ENCODE measurements at regions not wholly inside any gene's neighbourhood (a gene's known extent, or its start where the extent isn't known, plus 50 kb on each side); places are given as distances from the start of the nearest gene placed in this dataset.

GRCh38 chr18:27619090-27619772, 434.1 kb upstream of the CHST9 start:
- Histone ChIP-seq H4K8ac (replicated peaks; ENCODE audit: insufficient read length, low read depth, low read length) (no peak overlapping the region), H4K91ac (ENCODE audit: insufficient read length, low read depth, low read length) (no peak overlapping the region), H3K4me1 (ENCODE audit: insufficient read depth, low read length) (0 out of 2 replicates have a peak, but pooled peaks cover 2% of the 10 kb centered on the region), H3K4ac (ENCODE audit: low read depth, low read length) (no peak overlapping the region), H3K9me3 (ENCODE audit: control insufficient read depth, low read depth, low read length) (no peaks in the 10 kb centered on the region), H3T11ph (ENCODE audit: low read length) (no peak overlapping the region), H3K4me2 (ENCODE audit: insufficient read depth, insufficient read length, low read length) (no peak overlapping the region), H2BK15ac (ENCODE audit: low read depth, low read length) (no peak overlapping the region), H4K5ac (ENCODE audit: insufficient read length, low read depth, low read length) (no peak overlapping the region), H3K9ac (ENCODE audit: extremely low read depth, insufficient read length, low read length) (no peak overlapping the region), H2BK12ac (ENCODE audit: insufficient read length, low read depth, low read length) (no peak overlapping the region), H3K14ac (ENCODE audit: insufficient read depth, low read length) (no peak overlapping the region), H2BK120ac (ENCODE audit: low read depth, low read length, poor library complexity, severe bottlenecking) (no peak overlapping the region), H2AK5ac (ENCODE audit: insufficient read length, low read length) (no peak overlapping the region), H3K56ac (ENCODE audit: insufficient read length, low read depth, low read length) (no peak overlapping the region), H4K20me1 (ENCODE audit: control insufficient read depth, insufficient read depth, insufficient read length) (no peaks in the 10 kb centered on the region), H2BK20ac (ENCODE audit: low read depth, low read length, poor library complexity, severe bottlenecking) (no peak overlapping the region), H3K27ac (ENCODE audit: insufficient read length, low read depth, low read length) (no peak overlapping the region), H3K79me2 (ENCODE audit: insufficient read depth, low read length) (no peaks in the 10 kb centered on the region), H3K18ac (ENCODE audit: insufficient read length, low read depth, low read length) (no peak overlapping the region), H2BK5ac (ENCODE audit: insufficient read length, low read length) (no peak overlapping the region), H3K27me3 (ENCODE audit: insufficient read depth, low read length) (no peaks in the 10 kb centered on the region), H3K23ac (ENCODE audit: insufficient read length, low read depth, low read length) (no peak overlapping the region), H2AFZ (ENCODE audit: low read length) (no peak overlapping the region), H3K79me1 (ENCODE audit: insufficient read depth, low read depth, low read length, poor library complexity, severe bottlenecking) (no peaks in the 10 kb centered on the region), H3K23me2 (ENCODE audit: insufficient read length, low read depth, low read length, poor library complexity, severe bottlenecking) (no peaks in the 10 kb centered on the region)
- H3K9me3 Mint-ChIP-seq, result no peaks in the 10 kb centered on the region
- DNase-seq, result no peak
- no peak for TF ChIP-seq CTCF (conservative IDR thresholded peaks at IDR 0.05)
- H3K27me3 Mint-ChIP-seq (ENCODE audit: low read depth), result no peaks in the 10 kb centered on the region
- peaks cover 19 to 23% of the 10 kb centered on the region in 2 experiments for H3K4me1 Mint-ChIP-seq
- no CpG with 5 or more reads among the region's 6 CpGs for WGBS (ENCODE audit: extremely low coverage, insufficient read length, low lambda C conversion rate)
- no peak overlapping the region for H3K4me3 Mint-ChIP-seq
- peaks cover 0 to 5% (median 0%) of the 10 kb centered on the region in 3 experiments; a peak in 2 of 7 replicates for H3K36me3 Mint-ChIP-seq (ENCODE audit: insufficient read depth in 1 of 3, low read depth in 3 of 3)
- no peak overlapping the region for H3K27ac Mint-ChIP-seq
